ENCODE measurements at regions not wholly inside any gene's neighbourhood (a gene's known extent, or its start where the extent isn't known, plus 50 kb on each side); places are given as distances from the start of the nearest gene placed in this dataset.

GRCh38 chr13:28545583-28546333, 50.8 kb upstream of the FLT1 start:
- no peak for DNase-seq (ENCODE audit: low read depth in 2 of 2)

Data from dermis microvascular lymphatic vessel endothelial cell (primary cell).